ENCODE measurements at regions not wholly inside any gene's neighbourhood (a gene's known extent, or its start where the extent isn't known, plus 50 kb on each side); places are given as distances from the start of the nearest gene placed in this dataset.
"Not testable (repeated sequence)": the region's sequence is repeated elsewhere in the genome, so short reads cannot be mapped to it uniquely, and the experiment has no call there.

DNA sequence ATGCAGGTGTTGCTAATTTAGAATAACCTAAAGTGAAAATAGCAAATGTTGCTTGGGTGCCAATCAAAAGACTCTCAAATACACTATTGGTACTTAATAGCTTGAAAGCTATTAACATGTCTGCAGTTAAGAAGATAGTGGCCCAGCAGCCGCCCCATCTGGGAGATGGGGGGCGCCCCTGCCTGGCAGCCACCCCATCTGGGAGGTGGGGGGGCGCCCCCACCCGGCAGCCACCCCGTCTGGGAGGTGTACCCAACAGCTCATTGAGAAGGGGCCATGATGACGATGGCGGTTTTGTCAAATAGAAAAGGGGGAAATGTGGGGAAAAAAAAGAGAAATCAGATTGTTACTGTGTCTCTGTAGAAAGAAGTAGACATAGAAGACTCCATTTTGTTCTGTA is 923.1 kb upstream of the MDGA2 start:
- no peak for DNase-seq
- Mint-ChIP-seq H3K36me3 (ENCODE audit: insufficient read depth) (no peaks in the 10 kb centered on the region), H3K27me3 (ENCODE audit: low read depth) (no peaks in the 10 kb centered on the region), H3K4me3 (no peak overlapping the region), H3K9me3 (no peaks in the 10 kb centered on the region), H3K4me1 (ENCODE audit: low read depth) (no peaks in the 10 kb centered on the region)
- ATAC-seq = no peak

DNA sequence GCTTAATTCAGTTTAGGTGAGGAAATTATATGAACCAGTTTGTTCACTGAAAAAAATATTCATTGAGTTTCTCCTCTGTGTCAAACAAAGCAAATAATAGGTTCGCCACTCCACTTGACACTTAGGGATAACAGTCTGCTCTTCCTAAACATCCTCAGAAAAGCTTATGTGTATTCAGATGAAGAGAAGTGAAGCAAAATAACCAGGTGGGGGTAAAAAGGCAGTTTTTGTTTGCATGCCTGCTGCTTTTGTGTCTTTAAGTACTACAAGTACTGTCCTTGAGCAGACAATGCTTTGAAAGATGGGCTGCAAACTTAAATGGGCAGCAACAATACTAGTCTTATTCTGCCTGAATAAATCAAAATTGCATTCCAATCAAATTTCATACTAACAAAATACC is 910.7 kb upstream of the MDGA2 start:
- Mint-ChIP-seq H3K4me3 (no peak overlapping the region), H3K36me3 (ENCODE audit: insufficient read depth) (no peaks in the 10 kb centered on the region), H3K27me3 (ENCODE audit: low read depth) (no peaks in the 10 kb centered on the region), H3K4me1 (ENCODE audit: low read depth) (no peaks in the 10 kb centered on the region), H3K9me3 (peaks cover 7% of the 10 kb centered on the region)
- DNase-seq = no peak
- ATAC-seq = no peak

DNA sequence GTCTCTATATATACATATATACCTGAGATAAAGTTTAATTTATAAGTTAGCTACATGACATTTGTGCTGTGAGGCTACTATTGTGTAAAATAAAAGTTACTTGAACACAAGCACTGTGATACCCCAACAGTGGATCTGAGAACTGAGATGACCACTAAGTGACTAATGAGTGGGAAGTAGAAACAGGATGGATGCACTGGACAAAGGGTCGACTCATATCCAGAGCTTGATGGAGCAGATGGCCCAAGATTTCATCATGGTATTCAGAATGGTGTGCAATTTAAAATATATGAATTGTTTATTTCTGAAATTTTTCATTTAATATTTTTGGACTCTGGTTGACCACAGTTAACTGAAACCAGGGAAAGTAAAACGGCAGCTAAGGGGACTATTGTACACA is 908.6 kb upstream of the MDGA2 start:
- ATAC-seq = no peak
- H3K9me3 Mint-ChIP-seq = peaks cover 2% of the 10 kb centered on the region
- no peak overlapping the region for H3K4me3 Mint-ChIP-seq
- no peaks in the 10 kb centered on the region for H3K4me1 Mint-ChIP-seq (ENCODE audit: low read depth)
- no peaks in the 10 kb centered on the region for H3K36me3 Mint-ChIP-seq (ENCODE audit: insufficient read depth)
- H3K27me3 Mint-ChIP-seq (ENCODE audit: low read depth) = no peaks in the 10 kb centered on the region
- no peak for DNase-seq

DNA sequence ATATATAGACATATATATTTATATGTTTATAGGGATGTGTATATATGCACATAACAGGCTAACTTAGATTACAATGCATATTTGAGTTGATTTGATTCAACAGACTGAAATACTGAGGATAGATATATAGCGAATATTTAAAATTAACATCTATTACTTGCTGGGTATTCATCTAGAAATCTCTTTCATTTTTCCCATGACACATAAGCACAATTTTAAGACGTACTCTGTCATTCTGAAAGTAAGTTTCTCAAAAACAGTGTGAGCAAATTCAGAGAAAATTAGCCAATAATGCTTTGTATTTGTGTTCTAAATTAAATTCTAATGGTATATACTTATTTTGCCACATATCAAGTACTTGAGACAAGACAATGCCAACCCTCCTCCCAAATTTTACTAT is 907.5 kb upstream of the MDGA2 start:
- peaks cover 2% of the 10 kb centered on the region for H3K9me3 Mint-ChIP-seq
- no peaks in the 10 kb centered on the region for H3K36me3 Mint-ChIP-seq (ENCODE audit: insufficient read depth)
- H3K4me3 Mint-ChIP-seq = no peak overlapping the region
- H3K27me3 Mint-ChIP-seq (ENCODE audit: low read depth) = no peaks in the 10 kb centered on the region
- no peak for ATAC-seq
- DNase-seq = no peak
- no peaks in the 10 kb centered on the region for H3K4me1 Mint-ChIP-seq (ENCODE audit: low read depth)

DNA sequence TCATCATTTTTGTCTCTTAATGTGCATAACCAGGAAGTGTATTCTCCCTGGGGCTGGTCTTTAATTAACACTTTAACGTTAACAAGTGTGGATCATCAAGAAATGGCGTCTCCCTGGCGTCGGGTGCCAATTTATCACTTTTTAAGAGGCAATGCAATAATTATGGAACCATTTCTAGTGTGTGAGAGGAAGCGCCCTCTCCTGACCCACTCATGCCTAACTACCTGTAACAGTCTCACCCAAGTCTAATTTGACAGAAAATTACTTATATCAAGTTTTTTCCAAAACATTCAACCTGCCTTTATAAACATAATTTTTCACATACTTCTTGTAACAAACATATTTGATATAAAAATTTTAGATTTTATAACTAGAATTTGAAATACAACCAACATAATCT is 905.3 kb upstream of the MDGA2 start:
- no peak overlapping the region for H3K4me3 Mint-ChIP-seq
- no peaks in the 10 kb centered on the region for H3K36me3 Mint-ChIP-seq (ENCODE audit: insufficient read depth)
- H3K9me3 Mint-ChIP-seq = peaks cover 2% of the 10 kb centered on the region
- no peaks in the 10 kb centered on the region for H3K4me1 Mint-ChIP-seq (ENCODE audit: low read depth)
- H3K27me3 Mint-ChIP-seq (ENCODE audit: low read depth) = no peaks in the 10 kb centered on the region
- DNase-seq (no peak), ATAC-seq (no peak)

DNA sequence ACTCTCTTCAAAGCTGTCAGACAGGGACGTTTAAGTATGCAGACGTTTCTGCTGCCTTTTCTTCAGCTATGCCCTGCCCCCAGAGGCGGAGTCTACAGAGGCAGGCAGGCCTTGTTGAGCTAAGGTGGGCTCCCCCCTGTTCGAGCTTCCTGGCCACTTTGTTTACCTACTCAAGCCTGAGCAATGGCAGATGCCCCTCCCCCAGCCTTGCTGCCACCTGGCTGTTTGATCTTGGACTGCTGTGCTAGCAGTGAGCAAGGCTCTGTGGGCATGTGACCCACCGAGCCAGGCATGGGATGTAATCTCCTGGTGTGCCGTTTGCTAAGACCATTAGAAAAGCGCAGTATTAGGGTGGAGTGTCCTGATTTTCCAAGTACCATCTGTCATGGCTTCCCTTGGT is 900.4 kb upstream of the MDGA2 start:
- Mint-ChIP-seq H3K4me3 (no peak overlapping the region), H3K36me3 (ENCODE audit: insufficient read depth) (no peaks in the 10 kb centered on the region), H3K9me3 (peaks cover 24% of the 10 kb centered on the region), H3K4me1 (ENCODE audit: low read depth) (no peaks in the 10 kb centered on the region), H3K27me3 (ENCODE audit: low read depth) (no peaks in the 10 kb centered on the region)
- DNase-seq (no peak), ATAC-seq (no peak)

DNA sequence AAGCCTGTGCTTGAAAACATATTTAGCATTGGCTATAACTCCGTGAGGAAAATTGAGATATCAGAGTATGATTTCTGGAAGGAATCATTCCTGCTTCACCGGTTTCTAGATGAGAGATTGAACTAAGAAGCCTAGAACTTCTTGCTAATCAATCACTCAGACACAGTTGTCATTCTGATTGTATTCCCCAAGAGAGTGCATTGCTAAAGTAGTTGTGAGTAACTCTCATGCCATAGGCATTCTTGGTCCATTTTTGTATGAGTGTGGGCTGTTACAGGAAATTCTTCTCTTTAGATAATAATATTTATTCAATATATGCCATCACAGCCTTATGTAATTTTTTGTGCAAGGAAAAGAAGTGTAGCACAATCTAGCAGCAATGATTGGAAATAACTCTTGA is 893.3 kb upstream of the MDGA2 start:
- no peaks in the 10 kb centered on the region for H3K27me3 Mint-ChIP-seq (ENCODE audit: low read depth)
- H3K9me3 Mint-ChIP-seq = peaks cover 24% of the 10 kb centered on the region
- no peak overlapping the region for H3K4me3 Mint-ChIP-seq
- DNase-seq = no peak
- H3K4me1 Mint-ChIP-seq (ENCODE audit: low read depth) = no peaks in the 10 kb centered on the region
- ATAC-seq = no peak
- H3K36me3 Mint-ChIP-seq (ENCODE audit: insufficient read depth) = no peaks in the 10 kb centered on the region

DNA sequence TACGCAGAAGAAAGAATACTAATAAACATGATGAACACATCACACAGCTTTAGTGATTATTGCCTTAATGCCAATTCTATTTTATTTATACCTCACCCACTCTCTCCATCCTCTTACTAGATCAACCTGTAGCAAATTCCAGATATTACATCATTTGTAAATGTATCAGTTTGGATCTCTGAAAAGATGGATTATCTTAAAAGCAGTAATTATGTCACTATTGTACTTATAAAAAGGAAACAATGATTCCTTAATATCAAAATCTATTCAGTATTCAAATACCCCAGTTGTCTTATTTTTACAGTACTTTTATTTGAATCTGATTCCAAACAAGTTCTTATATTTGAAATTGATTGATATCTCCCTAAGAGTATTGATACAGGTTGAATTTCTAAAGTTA is 892.8 kb upstream of the MDGA2 start:
- DNase-seq (no peak), ATAC-seq (no peak)
- H3K36me3 Mint-ChIP-seq (ENCODE audit: insufficient read depth) = no peaks in the 10 kb centered on the region
- H3K4me1 Mint-ChIP-seq (ENCODE audit: low read depth) = no peaks in the 10 kb centered on the region
- no peaks in the 10 kb centered on the region for H3K27me3 Mint-ChIP-seq (ENCODE audit: low read depth)
- H3K4me3 Mint-ChIP-seq = no peak overlapping the region
- peaks cover 27% of the 10 kb centered on the region for H3K9me3 Mint-ChIP-seq

DNA sequence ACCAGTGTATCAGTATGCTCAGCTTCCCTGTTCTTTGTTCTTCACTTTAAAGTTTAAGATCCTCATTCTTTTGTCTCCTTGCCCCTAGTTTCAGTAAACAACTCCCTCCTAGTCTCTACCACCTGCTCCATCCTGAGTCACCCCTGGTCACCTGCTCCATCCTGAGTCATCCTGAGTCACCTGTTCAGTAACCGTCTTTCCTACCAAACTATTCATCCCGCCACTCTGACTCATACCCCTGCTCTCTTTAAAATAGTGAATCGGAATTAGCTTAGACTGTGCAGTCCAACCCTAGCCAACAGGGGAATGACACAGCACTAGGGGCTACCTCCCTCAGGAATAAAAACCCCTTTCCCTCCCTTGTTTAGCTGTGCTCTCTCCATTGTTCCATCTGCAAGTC is 888.1 kb upstream of the MDGA2 start:
- H3K9me3 Mint-ChIP-seq = peaks cover 11% of the 10 kb centered on the region
- ATAC-seq (no peak), DNase-seq (no peak)
- no peaks in the 10 kb centered on the region for H3K27me3 Mint-ChIP-seq (ENCODE audit: low read depth)
- H3K36me3 Mint-ChIP-seq (ENCODE audit: insufficient read depth) = no peaks in the 10 kb centered on the region
- no peak overlapping the region for H3K4me3 Mint-ChIP-seq
- no peaks in the 10 kb centered on the region for H3K4me1 Mint-ChIP-seq (ENCODE audit: low read depth)

DNA sequence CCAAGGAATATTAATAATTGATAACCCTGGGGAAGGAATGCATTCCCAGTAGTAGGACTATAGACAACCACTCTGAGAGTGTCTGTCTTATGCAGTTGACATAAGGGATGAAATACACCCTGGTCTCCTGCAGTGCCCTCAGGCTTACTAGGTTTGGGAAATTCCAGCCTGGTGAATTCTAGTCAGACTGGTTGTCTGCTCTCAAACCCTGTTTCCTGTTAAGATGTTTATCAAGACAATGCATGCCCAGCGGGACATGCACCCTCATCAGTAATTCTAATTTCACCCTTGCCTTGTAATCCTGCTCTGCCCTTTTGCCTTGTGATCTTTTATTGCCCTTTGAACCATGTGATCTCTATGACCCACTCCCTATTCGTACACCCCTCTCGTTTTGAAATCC is 886.0 kb upstream of the MDGA2 start:
- H3K4me3 Mint-ChIP-seq; H3K27me3 Mint-ChIP-seq (ENCODE audit: low read depth); H3K4me1 Mint-ChIP-seq (ENCODE audit: low read depth); DNase-seq; H3K36me3 Mint-ChIP-seq (ENCODE audit: insufficient read depth); ATAC-seq: not testable (repeated sequence)
- H3K9me3 Mint-ChIP-seq = peaks cover 11% of the 10 kb centered on the region

DNA sequence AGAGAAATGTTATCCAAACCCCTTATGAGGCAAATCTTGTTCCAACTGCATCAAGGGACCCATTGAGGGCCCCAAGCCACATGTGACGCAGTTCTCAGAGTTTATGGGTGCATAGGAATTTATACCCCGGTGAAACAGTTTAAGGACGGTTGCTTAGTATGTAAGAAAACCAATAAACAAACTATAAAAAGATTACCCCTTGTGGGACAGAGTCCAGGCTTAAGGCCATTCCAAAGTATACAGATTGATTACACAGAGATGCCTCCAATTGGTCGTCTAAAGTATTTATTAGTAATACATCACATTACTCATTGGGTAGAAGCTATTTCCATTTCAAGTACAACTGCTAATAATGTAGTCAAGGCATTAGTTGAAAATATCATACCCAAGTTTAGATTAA is 885.0 kb upstream of the MDGA2 start:
- no peaks in the 10 kb centered on the region for H3K36me3 Mint-ChIP-seq (ENCODE audit: insufficient read depth)
- H3K4me3 Mint-ChIP-seq = no peak overlapping the region
- peaks cover 11% of the 10 kb centered on the region for H3K9me3 Mint-ChIP-seq
- ATAC-seq = no peak
- no peaks in the 10 kb centered on the region for H3K4me1 Mint-ChIP-seq (ENCODE audit: low read depth)
- no peaks in the 10 kb centered on the region for H3K27me3 Mint-ChIP-seq (ENCODE audit: low read depth)
- DNase-seq = no peak

DNA sequence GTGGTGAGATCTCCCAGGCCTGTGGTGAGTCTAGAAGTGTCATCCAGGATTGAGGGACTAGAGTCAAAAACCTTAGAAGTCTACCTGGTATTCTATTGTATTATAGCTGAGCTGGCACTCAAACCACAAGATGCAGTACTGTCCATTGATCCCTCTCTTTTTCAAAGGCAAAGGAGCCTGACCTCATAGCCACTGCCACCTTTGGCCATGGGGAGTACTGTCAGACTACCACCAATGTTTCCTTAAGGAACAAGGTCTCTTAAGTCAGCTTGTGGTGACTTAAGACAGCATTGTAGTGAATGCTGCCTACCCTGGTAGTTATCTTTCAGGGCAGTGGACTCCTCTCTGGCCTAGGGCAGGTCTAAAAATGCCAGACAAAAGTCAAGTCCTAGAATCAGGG is 878.0 kb upstream of the MDGA2 start:
- H3K27me3 Mint-ChIP-seq (ENCODE audit: low read depth) = no peaks in the 10 kb centered on the region
- no peaks in the 10 kb centered on the region for H3K36me3 Mint-ChIP-seq (ENCODE audit: insufficient read depth)
- H3K4me3 Mint-ChIP-seq = no peak overlapping the region
- ATAC-seq = no peak
- H3K4me1 Mint-ChIP-seq (ENCODE audit: low read depth) = no peaks in the 10 kb centered on the region
- H3K9me3 Mint-ChIP-seq = peaks cover 13% of the 10 kb centered on the region
- DNase-seq = no peak

DNA sequence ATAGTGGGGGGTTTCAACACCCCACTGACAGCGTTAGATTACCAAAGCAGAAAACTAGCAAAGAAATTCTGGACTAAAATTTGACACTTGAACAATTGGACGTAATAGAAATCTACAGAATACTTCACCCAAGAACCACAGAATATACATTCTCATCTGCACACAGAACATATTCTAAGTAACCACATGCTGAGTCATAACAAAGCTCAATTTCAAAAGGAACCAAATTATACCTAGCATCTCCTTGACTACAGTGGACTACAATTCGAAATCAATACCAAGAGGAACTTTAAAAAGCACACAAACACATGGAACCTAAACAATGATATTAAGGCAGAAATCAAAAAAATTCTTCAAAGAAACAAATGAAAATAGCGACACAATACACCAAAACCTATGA is 871.6 kb upstream of the MDGA2 start:
- DNase-seq = no peak
- no peak for ATAC-seq
- no peaks in the 10 kb centered on the region for H3K27me3 Mint-ChIP-seq (ENCODE audit: low read depth)
- H3K4me1 Mint-ChIP-seq (ENCODE audit: low read depth) = no peaks in the 10 kb centered on the region
- H3K4me3 Mint-ChIP-seq = no peak overlapping the region
- H3K36me3 Mint-ChIP-seq (ENCODE audit: insufficient read depth) = no peaks in the 10 kb centered on the region
- H3K9me3 Mint-ChIP-seq = peaks cover 12% of the 10 kb centered on the region

DNA sequence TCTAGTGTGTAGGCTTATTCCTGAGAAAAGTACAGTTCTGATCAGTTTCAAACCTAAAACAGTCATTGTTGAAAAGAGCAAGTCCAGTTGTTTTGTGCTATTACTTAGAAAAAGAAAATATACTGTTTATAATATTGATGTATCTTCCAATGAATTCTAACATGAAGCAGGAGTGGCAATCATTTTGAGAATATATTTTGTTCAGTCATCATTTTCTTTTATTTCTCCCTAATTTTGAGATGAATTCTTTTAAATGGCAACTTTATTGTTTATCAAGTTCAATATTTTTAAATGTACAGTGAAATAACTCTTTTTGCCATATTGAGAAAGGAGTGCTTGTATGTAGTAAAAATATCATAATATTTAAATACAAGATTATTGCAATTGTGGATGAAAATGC is 862.2 kb upstream of the MDGA2 start:
- Mint-ChIP-seq H3K4me3 (no peak overlapping the region), H3K9me3 (peaks cover 4% of the 10 kb centered on the region), H3K27me3 (ENCODE audit: low read depth) (no peaks in the 10 kb centered on the region), H3K4me1 (ENCODE audit: low read depth) (no peaks in the 10 kb centered on the region), H3K36me3 (ENCODE audit: insufficient read depth) (no peaks in the 10 kb centered on the region)
- ATAC-seq (no peak), DNase-seq (no peak)

DNA sequence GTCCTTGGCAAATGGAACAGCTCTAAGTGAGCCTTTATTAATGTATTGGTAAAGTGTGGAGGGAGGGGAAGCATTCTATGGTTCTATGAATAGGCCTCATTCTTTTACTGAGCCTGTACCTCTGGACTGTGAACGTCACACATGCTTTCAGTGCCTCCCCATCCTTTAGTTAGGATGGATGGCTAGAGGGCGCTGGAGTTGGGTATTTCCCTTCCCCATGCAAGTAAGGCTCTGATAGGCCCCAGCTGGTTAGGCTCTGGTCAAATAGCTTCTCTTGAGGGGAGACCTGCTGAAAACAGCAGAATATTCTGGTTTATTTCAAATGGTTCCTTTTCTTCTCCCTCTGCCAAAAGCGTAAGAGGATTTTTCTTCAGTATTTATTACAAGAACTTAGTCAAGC is 860.9 kb upstream of the MDGA2 start:
- Mint-ChIP-seq H3K27me3 (ENCODE audit: low read depth) (no peaks in the 10 kb centered on the region), H3K9me3 (peaks cover 9% of the 10 kb centered on the region), H3K4me1 (ENCODE audit: low read depth) (no peaks in the 10 kb centered on the region), H3K4me3 (no peak overlapping the region), H3K36me3 (ENCODE audit: insufficient read depth) (no peaks in the 10 kb centered on the region)
- DNase-seq (no peak), ATAC-seq (no peak)

DNA sequence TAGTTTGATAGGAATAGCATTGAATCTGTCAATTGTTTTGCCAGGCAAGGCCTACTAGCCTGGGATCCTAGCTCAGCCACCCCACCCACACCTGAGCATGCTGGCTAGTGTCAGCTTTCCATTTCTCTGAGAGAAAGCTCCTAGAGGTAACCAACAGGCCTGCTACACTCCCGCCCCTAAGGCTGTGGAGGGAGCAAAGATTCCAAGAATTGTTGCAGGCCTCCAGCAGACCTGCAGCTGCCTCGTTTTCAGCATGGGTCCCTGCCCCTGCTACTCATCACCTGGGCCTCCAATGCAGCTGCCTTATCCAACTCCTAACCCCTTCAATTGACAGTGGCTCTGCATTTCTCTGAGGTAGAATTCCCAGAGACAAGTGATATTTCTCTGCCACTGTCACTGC is 852.4 kb upstream of the MDGA2 start:
- Mint-ChIP-seq H3K27me3 (ENCODE audit: low read depth) (no peaks in the 10 kb centered on the region), H3K36me3 (ENCODE audit: insufficient read depth) (no peaks in the 10 kb centered on the region), H3K4me3 (no peak overlapping the region), H3K4me1 (ENCODE audit: low read depth) (no peaks in the 10 kb centered on the region), H3K9me3 (peaks cover 8% of the 10 kb centered on the region)
- no peak for ATAC-seq
- no peak for DNase-seq
